GM19023 (cell line): ENCODE measurements at regions not wholly inside any gene's neighbourhood (a gene's known extent, or its start where the extent isn't known, plus 50 kb on each side); places are given as distances from the start of the nearest gene placed in this dataset.

ENCODE experiments used
- ATAC-seq: cut with Tn5 transposase; IDR thresholded peaks from one replicate; pipeline ENCODE4 v1.9.1; 2021; ENCODE audit warnings: mild to moderate bottlenecking, moderate library complexity; ENCODE audit not compliant: unreplicated experiment

- no peak for ATAC-seq
Measured at GRCh38 chr2:64362562-64363026, 91.4 kb upstream of the LGALSL start.

- ATAC-seq, result no peak
Measured at GRCh38 chr2:64363140-64363539, 90.8 kb upstream of the LGALSL start.

GRCh38 chr2:64363848-64364247, 90.1 kb upstream of the LGALSL start:
- ATAC-seq, result no peak

DNA sequence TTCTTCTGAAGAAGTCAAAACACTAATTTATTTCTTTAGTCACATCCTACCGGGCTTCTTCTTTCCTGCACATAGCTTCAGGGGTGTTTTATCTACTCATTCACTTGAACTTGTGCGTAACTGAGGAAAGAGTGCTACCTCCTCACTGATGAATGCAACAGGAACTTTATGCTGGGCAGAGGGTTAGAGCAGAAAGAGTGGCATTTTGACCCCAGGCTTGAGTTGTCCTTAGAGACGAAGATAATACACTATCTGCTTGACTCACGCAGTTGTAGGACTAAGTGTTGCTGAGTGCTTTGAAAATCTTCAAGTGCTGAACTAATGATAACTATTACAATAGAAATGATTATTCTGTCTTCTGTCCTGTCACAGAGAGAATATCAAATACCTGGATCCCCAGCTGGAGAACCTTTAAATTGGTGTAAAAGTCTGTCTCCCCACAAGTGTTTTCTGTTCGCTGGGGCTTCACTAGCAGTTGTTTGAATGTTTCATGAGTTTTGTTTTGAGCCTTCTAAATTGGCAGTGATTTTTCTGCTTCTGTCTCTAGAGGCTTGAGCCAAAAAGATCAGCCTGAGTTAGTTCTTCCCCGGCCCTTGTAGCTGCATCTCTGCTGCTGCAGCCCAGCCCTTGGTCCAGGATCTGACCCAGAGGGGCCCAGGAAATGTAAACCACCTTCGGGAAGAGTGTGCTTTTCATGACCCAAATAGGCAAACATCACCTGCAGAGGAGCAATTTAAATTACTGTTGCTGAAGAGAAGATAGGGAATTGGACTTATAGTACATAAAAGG, 86.3 kb upstream of the LGALSL start:
- no peak for ATAC-seq

- ATAC-seq, result no peak
Measured at GRCh38 chr2:64369706-64370105, 84.3 kb upstream of the LGALSL start.

- no peak for ATAC-seq
Measured at GRCh38 chr2:64371727-64372126, 82.2 kb upstream of the LGALSL start.

- ATAC-seq, result no peak
Measured at GRCh38 chr2:64374686-64375085, 79.3 kb upstream of the LGALSL start.

GRCh38 chr2:64376926-64377325, 77.0 kb upstream of the LGALSL start:
- no peak for ATAC-seq

DNA sequence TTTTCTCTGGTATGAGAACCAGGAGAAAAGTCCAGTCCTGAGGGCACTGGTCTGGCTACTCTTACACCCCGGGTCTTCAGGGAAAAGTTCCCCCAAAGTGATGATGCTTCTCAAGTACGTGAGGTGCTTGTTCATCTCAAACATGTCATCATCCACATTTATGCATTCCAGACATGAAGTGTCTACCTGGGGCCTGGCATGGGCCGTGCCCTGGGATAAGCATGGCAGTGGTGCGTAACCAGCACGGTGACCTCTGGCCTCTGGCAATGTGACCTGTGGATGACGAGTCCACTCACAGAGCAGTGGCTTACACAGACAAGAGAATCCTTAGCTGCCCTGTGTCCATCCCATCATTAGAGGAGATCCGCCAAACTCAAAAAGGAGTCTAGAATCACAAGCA, 74.8 kb upstream of the LGALSL start:
- ATAC-seq, result no peak

DNA sequence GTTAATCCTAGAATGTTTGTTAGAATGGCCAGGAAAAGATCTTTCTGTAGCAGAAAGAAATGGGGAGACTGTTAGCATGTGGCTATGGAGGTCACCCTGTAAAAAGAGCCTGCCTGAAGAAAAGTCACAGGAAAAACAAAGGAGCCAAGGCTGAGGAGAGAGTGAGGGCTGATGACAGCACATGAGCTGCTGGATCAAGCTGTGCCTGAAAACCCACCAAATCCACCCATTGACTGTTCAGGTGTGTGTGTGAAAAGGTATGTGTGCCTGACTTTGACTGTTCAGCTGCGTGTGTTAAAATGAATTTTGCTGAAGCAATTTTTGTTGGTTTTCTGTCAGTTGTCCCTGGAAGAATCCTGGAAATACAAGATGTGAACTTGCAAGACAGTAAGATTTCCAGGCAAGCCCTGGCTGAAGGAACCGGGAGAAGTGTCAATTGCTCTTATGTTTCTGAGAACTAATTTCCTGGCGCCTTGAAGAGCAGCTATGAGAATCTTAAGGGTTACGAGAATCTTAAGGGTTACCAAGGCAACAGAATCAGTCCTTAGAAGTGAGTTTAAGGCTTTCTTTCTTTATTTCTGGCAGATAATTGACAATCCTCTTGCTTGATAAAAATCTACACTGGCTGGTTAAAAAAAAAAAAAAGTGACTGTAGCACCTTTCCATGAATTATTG, 73.0 kb upstream of the LGALSL start:
- ATAC-seq, result no peak

- no peak for ATAC-seq
Measured at GRCh38 chr2:64383016-64383591, 70.9 kb upstream of the LGALSL start.

DNA sequence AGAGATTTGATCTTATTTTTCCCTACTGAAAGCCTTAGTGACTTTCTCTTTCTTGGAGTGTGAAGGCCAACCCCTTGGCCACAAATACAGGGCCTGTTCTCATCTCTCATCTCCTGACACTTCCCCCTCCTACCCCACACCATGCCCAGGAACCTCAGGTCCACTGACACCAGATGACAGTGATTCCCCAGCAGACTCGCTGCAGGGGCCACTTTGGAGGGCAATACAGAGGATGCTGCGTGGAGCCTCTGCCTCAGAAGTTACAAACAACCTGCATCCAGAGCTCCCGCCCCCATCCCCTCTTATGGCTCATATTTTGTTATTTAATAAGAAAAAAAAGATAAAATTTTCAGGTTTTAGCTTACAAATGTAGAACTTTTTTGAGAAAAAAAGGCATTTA, 70.1 kb upstream of the LGALSL start:
- ATAC-seq, result no peak

- ATAC-seq, result no peak
Measured at GRCh38 chr2:64386676-64387075, 67.3 kb upstream of the LGALSL start.

DNA sequence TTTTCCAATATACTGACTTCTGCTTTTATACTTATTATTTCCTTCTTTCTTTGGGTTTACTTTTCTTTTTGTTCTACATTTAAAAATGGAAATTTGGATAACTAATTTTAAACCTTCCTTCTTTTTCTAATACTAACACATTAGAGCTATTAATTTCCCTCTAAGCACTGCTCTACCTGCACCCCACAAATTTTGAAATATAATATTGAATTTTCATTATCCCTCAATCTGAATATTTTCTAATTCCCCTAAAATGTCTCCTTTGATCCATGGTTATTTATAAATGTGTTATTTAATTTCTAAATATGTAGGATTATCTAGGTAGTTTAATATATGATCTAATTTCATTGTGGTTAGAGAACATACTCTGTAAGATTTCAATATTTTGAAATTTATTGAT, 63.4 kb upstream of the LGALSL start:
- ATAC-seq, result no peak

- no peak for ATAC-seq
Measured at GRCh38 chr2:64391424-64391823, 62.5 kb upstream of the LGALSL start.

DNA sequence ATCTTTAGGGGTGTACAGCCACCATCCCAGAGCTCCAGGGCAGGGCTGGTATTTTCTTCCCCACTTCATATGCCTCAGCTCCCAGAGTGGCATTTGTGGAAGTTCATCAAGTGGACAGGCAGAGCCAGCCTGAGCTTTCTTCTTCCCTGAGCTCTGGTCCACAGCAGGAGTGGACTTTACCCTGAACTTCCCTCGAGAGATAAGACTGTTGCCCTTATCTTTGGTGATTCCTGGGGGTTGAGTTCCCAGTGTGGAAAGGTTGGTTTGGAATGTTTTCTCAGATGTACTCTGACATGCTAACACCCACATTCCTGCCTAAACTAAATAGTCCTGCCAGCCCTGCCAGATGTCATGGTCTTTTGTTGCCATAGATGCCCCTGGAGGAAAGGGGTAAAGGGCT, 62.0 kb upstream of the LGALSL start:
- ATAC-seq, result no peak

DNA sequence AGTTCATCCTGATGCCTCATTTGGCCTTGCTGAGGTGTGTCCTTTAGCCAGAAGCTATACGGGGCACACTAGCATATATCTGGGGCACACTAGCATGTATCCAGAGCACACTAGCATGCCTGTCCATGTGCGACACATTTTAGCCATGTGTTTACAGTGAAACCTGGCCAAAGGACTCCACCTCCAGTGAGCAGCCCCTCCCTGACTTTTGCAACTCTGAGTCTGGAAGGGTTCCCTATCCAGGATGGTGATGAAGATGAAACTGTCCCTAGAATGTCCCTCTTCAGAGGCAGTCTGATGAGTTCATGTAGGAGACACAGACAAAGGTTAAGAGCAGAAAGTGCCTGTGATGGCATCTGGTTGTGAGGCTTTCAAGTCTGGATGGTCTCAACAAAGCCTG, 61.4 kb upstream of the LGALSL start:
- no peak for ATAC-seq

GRCh38 chr2:64393383-64394010, 60.5 kb upstream of the LGALSL start:
- no peak for ATAC-seq

- ATAC-seq, result no peak
Measured at GRCh38 chr2:64394153-64394552, 59.8 kb upstream of the LGALSL start.

DNA sequence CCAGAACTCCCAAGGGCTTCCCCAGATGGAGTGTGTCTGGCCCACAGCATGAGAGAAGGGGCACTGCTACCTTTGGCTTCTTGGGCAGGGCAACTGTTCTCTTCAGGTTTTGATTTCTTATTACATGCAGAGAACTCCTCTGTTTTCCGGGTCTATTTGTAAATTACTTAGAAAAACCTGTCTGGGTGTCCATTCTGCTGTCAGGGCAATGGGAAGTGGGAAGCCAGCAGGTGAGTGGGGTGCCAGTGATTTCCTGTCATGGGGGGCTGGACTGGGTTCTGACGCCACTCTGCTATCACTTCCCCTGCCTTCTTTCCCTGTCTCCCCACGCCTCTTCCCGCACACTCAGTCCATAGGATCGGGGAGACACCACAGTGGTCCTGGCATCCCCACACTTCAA, 58.0 kb upstream of the LGALSL start:
- ATAC-seq, result no peak

- ATAC-seq, result no peak
Measured at GRCh38 chr2:64396551-64396950, 57.4 kb upstream of the LGALSL start.
